GM18517 (cell line): ENCODE measurements at regions not wholly inside any gene's neighbourhood (a gene's known extent, or its start where the extent isn't known, plus 50 kb on each side); places are given as distances from the start of the nearest gene placed in this dataset.
A peak's percentile ranks its signal among the peaks of the same experiment; 100 is the strongest.

ENCODE experiments used
- ATAC-seq: cut with Tn5 transposase; IDR thresholded peaks from one replicate; pipeline ENCODE4 v1.9.1; 2021; ENCODE audit warnings: mild to moderate bottlenecking, moderate library complexity; ENCODE audit not compliant: unreplicated experiment

- ATAC-seq, result no peak
Measured at GRCh38 chr2:164102366-164102765, 366.6 kb upstream of the FIGN start.

GRCh38 chr2:164091673-164092072, 355.9 kb upstream of the FIGN start:
- ATAC-seq, result no peak

GRCh38 chr2:164090533-164090932, 354.7 kb upstream of the FIGN start:
- ATAC-seq, result no peak

- ATAC-seq, result no peak
Measured at GRCh38 chr2:164084066-164084465, 348.3 kb upstream of the FIGN start.

GRCh38 chr2:164080486-164080885, 344.7 kb upstream of the FIGN start:
- ATAC-seq, result no peak

- ATAC-seq, result no peak
Measured at GRCh38 chr2:164079258-164079657, 343.4 kb upstream of the FIGN start.

- ATAC-seq, result no peak
Measured at GRCh38 chr2:164078421-164078820, 342.6 kb upstream of the FIGN start.

- no peak for ATAC-seq
Measured at GRCh38 chr2:164073101-164074074, 337.6 kb upstream of the FIGN start.

GRCh38 chr2:164069540-164069939, 333.7 kb upstream of the FIGN start:
- no peak for ATAC-seq

- ATAC-seq, result no peak
Measured at GRCh38 chr2:164068063-164068462, 332.3 kb upstream of the FIGN start.

GRCh38 chr2:164066095-164066494, 330.3 kb upstream of the FIGN start:
- ATAC-seq, result no peak

GRCh38 chr2:164065038-164065437, 329.2 kb upstream of the FIGN start:
- no peak for ATAC-seq

- ATAC-seq, result peak; percentile 87
Measured at GRCh38 chr2:164061129-164061746, 325.4 kb upstream of the FIGN start.

- ATAC-seq, result no peak
Measured at GRCh38 chr2:164060031-164060430, 324.2 kb upstream of the FIGN start.

GRCh38 chr2:164055623-164056022, 319.8 kb upstream of the FIGN start:
- ATAC-seq, result no peak

GRCh38 chr2:164054651-164055050, 318.8 kb upstream of the FIGN start:
- ATAC-seq, result no peak

GRCh38 chr2:164053021-164053420, 317.2 kb upstream of the FIGN start:
- ATAC-seq, result no peak

- ATAC-seq, result no peak
Measured at GRCh38 chr2:164052006-164052405, 316.2 kb upstream of the FIGN start.

GRCh38 chr2:164048729-164049128, 312.9 kb upstream of the FIGN start:
- no peak for ATAC-seq

GRCh38 chr2:164046040-164046439, 310.2 kb upstream of the FIGN start:
- no peak for ATAC-seq

- ATAC-seq, result no peak
Measured at GRCh38 chr2:164044622-164045021, 308.8 kb upstream of the FIGN start.

- no peak for ATAC-seq
Measured at GRCh38 chr2:164039270-164039669, 303.5 kb upstream of the FIGN start.
